HEK293 (cell line): ENCODE measurements at regions not wholly inside any gene's neighbourhood (a gene's known extent, or its start where the extent isn't known, plus 50 kb on each side); places are given as distances from the start of the nearest gene placed in this dataset.

Experiments used
- BCL11A ChIP-seq: fragments of 450-650 bp; formaldehyde crosslinking; IDR thresholded peaks from 2 replicates; pipeline ENCODE4 v1.5.1; 2016; ENCODE audit warnings: low read depth, missing biosample characterization, missing genetic modification characterization
- BCL6B ChIP-seq: fragments of 450-650 bp; formaldehyde crosslinking; IDR thresholded peaks from 2 replicates; pipeline ENCODE4 v1.5.1; 2017; ENCODE audit warnings: missing biosample characterization, missing genetic modification characterization
- MYNN ChIP-seq: fragments of 450-650 bp; formaldehyde crosslinking; IDR thresholded peaks from 2 replicates; pipeline ENCODE4 v1.5.1; 2016; ENCODE audit warnings: missing biosample characterization, missing genetic modification characterization, borderline replicate concordance
- MZF1 ChIP-seq: fragments of 450-650 bp; formaldehyde crosslinking; IDR thresholded peaks from 2 replicates; pipeline ENCODE4 v1.5.1; 2017; ENCODE audit warnings: missing biosample characterization, missing genetic modification characterization, borderline replicate concordance
- OVOL3 ChIP-seq: fragments of 450-650 bp; formaldehyde crosslinking; IDR thresholded peaks from 2 replicates; pipeline ENCODE4 v1.5.1; 2016; ENCODE audit warnings: missing biosample characterization, missing genetic modification characterization
- PRDM6 ChIP-seq: fragments of 450-650 bp; formaldehyde crosslinking; IDR thresholded peaks from 2 replicates; pipeline ENCODE4 v1.5.1; 2017; ENCODE audit warnings: missing biosample characterization, missing genetic modification characterization
- ZFP3 ChIP-seq: fragments of 450-650 bp; formaldehyde crosslinking; IDR thresholded peaks from 2 replicates; pipeline ENCODE4 v1.5.1; 2016; ENCODE audit warnings: low read depth, missing biosample characterization, missing genetic modification characterization
- ZNF140 ChIP-seq: fragments of 450-650 bp; formaldehyde crosslinking; IDR thresholded peaks from 2 replicates; pipeline ENCODE4 v1.5.1; 2016; ENCODE audit warnings: missing biosample characterization, missing genetic modification characterization
- ZNF19 ChIP-seq: fragments of 450-650 bp; formaldehyde crosslinking; IDR thresholded peaks from 2 replicates; pipeline ENCODE4; 2016; ENCODE audit warnings: missing biosample characterization, missing genetic modification characterization, low read depth
- ZNF23 ChIP-seq: fragments of 450-650 bp; formaldehyde crosslinking; IDR thresholded peaks from 2 replicates; pipeline ENCODE4 v1.5.1; 2016; ENCODE audit warnings: missing biosample characterization, missing genetic modification characterization, borderline replicate concordance
- ZNF302 ChIP-seq: fragments of 450-650 bp; formaldehyde crosslinking; IDR thresholded peaks from 2 replicates; pipeline ENCODE4 v1.5.1; 2016; ENCODE audit warnings: missing biosample characterization, missing genetic modification characterization, low read depth
- ZNF473 ChIP-seq: fragments of 450-650 bp; formaldehyde crosslinking; IDR thresholded peaks from 2 replicates; pipeline ENCODE4 v1.5.1; 2017; ENCODE audit warnings: missing biosample characterization, missing genetic modification characterization
- ZNF521 ChIP-seq: fragments of 450-650 bp; formaldehyde crosslinking; IDR thresholded peaks from 2 replicates; pipeline ENCODE4 v1.5.1; 2017; ENCODE audit warnings: missing biosample characterization, mild to moderate bottlenecking, missing genetic modification characterization
- ZNF549 ChIP-seq: fragments of 450-650 bp; IDR thresholded peaks from 2 replicates; pipeline ENCODE4 v1.5.1; 2018; ENCODE audit warnings: missing biosample characterization, missing genetic modification characterization, mild to moderate bottlenecking, inconsistent platforms, moderate library complexity
- ZNF561 ChIP-seq: fragments of 450-650 bp; IDR thresholded peaks from 2 replicates; pipeline ENCODE4 v1.5.1; 2018; ENCODE audit warnings: missing biosample characterization, missing genetic modification characterization, borderline replicate concordance
- ZNF660 ChIP-seq: fragments of 450-650 bp; IDR thresholded peaks from 2 replicates; pipeline ENCODE4 v1.5.1; 2018; ENCODE audit warnings: missing biosample characterization, mild to moderate bottlenecking, missing genetic modification characterization
- ZSCAN16 ChIP-seq: fragments of 450-650 bp; formaldehyde crosslinking; IDR thresholded peaks from 2 replicates; pipeline ENCODE4 v1.5.1; 2016; ENCODE audit warnings: missing biosample characterization, missing genetic modification characterization
- ZSCAN30 ChIP-seq: fragments of 450-650 bp; IDR thresholded peaks from 2 replicates; pipeline ENCODE4 v1.5.1; 2018; ENCODE audit warnings: missing biosample characterization, mild to moderate bottlenecking, missing genetic modification characterization, moderate library complexity
- ZXDB ChIP-seq: fragments of 450-650 bp; formaldehyde crosslinking; IDR thresholded peaks from 2 replicates; pipeline ENCODE4 v1.5.1; 2016; ENCODE audit warnings: missing biosample characterization, missing genetic modification characterization
- TF ChIP-seq, protein P1 (sequence below): fragments of 450-650 bp; formaldehyde crosslinking; IDR thresholded peaks from 2 replicates; pipeline ENCODE4 v1.5.1; 2016; ENCODE audit warnings: missing biosample characterization, missing genetic modification characterization
- TF ChIP-seq, protein P2 (sequence below): fragments of 450-650 bp; formaldehyde crosslinking; IDR thresholded peaks from 2 replicates; pipeline ENCODE4 v1.5.1; 2016; ENCODE audit warnings: missing biosample characterization, missing genetic modification characterization, borderline replicate concordance
- TF ChIP-seq, protein P3 (sequence below): fragments of 450-650 bp; formaldehyde crosslinking; conservative IDR thresholded peaks from 2 replicates; pipeline ENCODE4 v1.5.1; 2016; ENCODE audit warnings: low read depth, missing biosample characterization, missing genetic modification characterization
- TF ChIP-seq, protein P4 (sequence below): fragments of 450-650 bp; formaldehyde crosslinking; IDR thresholded peaks from 2 replicates; pipeline ENCODE4 v1.5.1; 2016; ENCODE audit warnings: missing biosample characterization, missing genetic modification characterization
- TF ChIP-seq, protein P5 (sequence below): fragments of 450-650 bp; formaldehyde crosslinking; IDR thresholded peaks from 2 replicates; pipeline ENCODE4 v1.5.1; 2016; ENCODE audit warnings: missing biosample characterization, missing genetic modification characterization, low read depth

DNA sequence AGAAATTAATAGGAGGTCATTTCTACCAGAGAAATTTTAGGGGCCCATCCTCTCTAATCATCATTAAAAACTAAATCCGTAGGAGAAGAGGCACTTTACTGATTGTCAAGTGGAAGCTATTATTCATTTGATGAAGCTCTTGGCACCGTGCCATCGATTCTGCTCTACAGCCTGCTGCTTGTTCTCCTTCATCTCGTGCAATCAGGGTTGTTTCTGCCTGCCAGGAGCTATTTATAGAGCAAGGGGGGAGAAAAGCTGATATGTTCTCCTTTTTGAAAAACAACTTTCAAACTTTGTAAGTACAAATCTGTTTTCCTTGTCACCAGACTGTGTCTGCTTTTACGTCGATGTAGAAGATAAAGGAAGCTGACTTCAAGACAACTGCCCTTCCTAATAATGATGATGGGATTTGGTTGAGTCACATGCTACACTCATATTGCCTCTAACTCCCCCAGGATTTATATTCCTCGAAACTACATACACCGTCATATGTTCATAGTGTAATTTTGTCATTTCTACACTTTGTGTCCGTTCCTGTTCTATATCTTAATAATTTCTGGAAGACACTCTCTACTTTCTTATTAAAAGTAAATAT lies 169.6 kb upstream of the LHX8 start (continued):
- TF ChIP-seq, protein P1, sequence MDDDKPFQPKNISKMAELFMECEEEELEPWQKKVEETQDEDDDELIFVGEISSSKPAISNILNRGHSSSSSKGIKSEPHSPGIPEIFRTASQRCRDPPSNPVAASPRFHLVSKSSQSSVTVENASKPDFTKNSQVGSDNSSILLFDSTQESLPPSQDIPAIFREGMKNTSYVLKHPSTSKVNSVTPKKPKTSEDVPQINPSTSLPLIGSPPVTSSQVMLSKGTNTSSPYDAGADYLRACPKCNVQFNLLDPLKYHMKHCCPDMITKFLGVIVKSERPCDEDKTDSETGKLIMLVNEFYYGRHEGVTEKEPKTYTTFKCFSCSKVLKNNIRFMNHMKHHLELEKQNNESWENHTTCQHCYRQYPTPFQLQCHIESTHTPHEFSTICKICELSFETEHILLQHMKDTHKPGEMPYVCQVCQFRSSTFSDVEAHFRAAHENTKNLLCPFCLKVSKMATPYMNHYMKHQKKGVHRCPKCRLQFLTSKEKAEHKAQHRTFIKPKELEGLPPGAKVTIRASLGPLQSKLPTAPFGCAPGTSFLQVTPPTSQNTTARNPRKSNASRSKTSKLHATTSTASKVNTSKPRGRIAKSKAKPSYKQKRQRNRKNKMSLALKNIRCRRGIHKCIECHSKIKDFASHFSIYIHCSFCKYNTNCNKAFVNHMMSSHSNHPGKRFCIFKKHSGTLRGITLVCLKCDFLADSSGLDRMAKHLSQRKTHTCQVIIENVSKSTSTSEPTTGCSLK (tag by site-specific recombination): no peak
- TF ChIP-seq ZXDB (no peak), ZNF19 (tag by site-specific recombination) (no peak), ZNF561 (tag by site-specific recombination) (peak; percentile 69; the same call in 1 of the 2 replicates), OVOL3 (tag by site-specific recombination) (no peak), ZSCAN16 (tag by site-specific recombination) (no peak), BCL6B (tag by site-specific recombination) (no peak), ZNF302 (tag by site-specific recombination) (no peak), PRDM6 (tag by site-specific recombination) (peak; percentile 61), BCL11A (tag by site-specific recombination) (no peak), ZNF140 (tag by site-specific recombination) (no peak), ZNF521 (tag by site-specific recombination) (no peak), ZNF23 (tag by site-specific recombination) (no peak), ZNF549 (tag by site-specific recombination) (peak; percentile 32; the same call in 1 of the 2 replicates), MYNN (tag by site-specific recombination) (no peak), ZNF660 (peak; percentile 91; the same call in 1 of the 2 replicates), ZFP3 (tag by site-specific recombination) (no peak), ZSCAN30 (no peak), ZNF473 (tag by site-specific recombination) (no peak), MZF1 (tag by site-specific recombination) (peak; percentile 20; the same call in 1 of the 2 replicates)
- TF ChIP-seq, protein P2, sequence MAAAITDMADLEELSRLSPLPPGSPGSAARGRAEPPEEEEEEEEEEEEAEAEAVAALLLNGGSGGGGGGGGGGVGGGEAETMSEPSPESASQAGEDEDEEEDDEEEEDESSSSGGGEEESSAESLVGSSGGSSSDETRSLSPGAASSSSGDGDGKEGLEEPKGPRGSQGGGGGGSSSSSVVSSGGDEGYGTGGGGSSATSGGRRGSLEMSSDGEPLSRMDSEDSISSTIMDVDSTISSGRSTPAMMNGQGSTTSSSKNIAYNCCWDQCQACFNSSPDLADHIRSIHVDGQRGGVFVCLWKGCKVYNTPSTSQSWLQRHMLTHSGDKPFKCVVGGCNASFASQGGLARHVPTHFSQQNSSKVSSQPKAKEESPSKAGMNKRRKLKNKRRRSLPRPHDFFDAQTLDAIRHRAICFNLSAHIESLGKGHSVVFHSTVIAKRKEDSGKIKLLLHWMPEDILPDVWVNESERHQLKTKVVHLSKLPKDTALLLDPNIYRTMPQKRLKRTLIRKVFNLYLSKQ: no peak
- TF ChIP-seq, protein P3, sequence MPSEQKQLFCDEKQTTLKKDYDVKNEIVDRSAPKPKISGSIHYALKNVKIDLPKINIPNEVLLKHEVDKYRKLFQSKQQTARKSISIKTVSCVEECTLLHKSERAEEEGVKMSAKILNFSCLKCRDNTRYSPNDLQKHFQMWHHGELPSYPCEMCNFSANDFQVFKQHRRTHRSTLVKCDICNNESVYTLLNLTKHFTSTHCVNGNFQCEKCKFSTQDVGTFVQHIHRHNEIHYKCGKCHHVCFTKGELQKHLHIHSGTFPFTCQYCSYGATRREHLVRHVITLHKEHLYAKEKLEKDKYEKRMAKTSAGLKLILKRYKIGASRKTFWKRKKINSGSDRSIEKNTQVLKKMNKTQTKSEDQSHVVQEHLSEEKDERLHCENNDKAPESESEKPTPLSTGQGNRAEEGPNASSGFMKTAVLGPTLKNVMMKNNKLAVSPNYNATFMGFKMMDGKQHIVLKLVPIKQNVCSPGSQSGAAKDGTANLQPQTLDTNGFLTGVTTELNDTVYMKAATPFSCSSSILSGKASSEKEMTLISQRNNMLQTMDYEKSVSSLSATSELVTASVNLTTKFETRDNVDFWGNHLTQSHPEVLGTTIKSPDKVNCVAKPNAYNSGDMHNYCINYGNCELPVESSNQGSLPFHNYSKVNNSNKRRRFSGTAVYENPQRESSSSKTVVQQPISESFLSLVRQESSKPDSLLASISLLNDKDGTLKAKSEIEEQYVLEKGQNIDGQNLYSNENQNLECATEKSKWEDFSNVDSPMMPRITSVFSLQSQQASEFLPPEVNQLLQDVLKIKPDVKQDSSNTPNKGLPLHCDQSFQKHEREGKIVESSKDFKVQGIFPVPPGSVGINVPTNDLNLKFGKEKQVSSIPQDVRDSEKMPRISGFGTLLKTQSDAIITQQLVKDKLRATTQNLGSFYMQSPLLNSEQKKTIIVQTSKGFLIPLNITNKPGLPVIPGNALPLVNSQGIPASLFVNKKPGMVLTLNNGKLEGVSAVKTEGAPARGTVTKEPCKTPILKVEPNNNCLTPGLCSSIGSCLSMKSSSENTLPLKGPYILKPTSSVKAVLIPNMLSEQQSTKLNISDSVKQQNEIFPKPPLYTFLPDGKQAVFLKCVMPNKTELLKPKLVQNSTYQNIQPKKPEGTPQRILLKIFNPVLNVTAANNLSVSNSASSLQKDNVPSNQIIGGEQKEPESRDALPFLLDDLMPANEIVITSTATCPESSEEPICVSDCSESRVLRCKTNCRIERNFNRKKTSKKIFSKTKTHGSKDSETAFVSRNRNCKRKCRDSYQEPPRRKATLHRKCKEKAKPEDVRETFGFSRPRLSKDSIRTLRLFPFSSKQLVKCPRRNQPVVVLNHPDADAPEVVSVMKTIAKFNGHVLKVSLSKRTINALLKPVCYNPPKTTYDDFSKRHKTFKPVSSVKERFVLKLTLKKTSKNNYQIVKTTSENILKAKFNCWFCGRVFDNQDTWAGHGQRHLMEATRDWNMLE: no peak
- TF ChIP-seq, protein P4, sequence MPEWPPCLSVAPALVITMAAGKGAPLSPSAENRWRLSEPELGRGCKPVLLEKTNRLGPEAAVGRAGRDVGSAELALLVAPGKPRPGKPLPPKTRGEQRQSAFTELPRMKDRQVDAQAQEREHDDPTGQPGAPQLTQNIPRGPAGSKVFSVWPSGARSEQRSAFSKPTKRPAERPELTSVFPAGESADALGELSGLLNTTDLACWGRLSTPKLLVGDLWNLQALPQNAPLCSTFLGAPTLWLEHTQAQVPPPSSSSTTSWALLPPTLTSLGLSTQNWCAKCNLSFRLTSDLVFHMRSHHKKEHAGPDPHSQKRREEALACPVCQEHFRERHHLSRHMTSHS: no peak
- TF ChIP-seq, protein P5, sequence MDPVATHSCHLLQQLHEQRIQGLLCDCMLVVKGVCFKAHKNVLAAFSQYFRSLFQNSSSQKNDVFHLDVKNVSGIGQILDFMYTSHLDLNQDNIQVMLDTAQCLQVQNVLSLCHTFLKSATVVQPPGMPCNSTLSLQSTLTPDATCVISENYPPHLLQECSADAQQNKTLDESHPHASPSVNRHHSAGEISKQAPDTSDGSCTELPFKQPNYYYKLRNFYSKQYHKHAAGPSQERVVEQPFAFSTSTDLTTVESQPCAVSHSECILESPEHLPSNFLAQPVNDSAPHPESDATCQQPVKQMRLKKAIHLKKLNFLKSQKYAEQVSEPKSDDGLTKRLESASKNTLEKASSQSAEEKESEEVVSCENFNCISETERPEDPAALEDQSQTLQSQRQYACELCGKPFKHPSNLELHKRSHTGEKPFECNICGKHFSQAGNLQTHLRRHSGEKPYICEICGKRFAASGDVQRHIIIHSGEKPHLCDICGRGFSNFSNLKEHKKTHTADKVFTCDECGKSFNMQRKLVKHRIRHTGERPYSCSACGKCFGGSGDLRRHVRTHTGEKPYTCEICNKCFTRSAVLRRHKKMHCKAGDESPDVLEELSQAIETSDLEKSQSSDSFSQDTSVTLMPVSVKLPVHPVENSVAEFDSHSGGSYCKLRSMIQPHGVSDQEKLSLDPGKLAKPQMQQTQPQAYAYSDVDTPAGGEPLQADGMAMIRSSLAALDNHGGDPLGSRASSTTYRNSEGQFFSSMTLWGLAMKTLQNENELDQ (tag by site-specific recombination): no peak
